NCI-H146 treated with DMSO at 0.1 percent for 48 hours (cell line): ENCODE measurements at regions not wholly inside any gene's neighbourhood (a gene's known extent, or its start where the extent isn't known, plus 50 kb on each side); places are given as distances from the start of the nearest gene placed in this dataset.
"Not testable (repeated sequence)": the region's sequence is repeated elsewhere in the genome, so short reads cannot be mapped to it uniquely, and the experiment has no call there.

Experiments
- DNase-seq: peaks from one replicate; lab custom pipeline; 2025; ENCODE audit not compliant: unreplicated experiment; lab: John Stamatoyannopoulos, UW

DNA sequence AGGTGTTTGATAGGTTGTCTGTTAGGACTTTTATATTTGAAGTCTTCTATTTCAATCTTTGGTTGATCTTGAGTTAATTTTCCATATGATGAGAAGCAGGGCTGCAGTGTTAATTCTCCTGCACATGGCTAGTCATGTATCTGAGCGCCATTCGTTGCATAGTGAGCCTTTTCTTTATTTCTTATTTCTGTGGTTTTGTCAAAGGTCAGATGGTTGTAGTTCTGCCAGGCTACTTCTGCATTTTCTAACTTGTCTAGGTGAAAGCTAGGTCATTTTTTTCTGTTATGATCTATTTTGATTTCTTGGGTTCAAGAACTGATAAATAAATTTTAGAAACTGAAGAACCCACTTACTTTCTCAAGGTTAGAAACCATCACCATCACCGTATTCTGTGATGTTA, 56.7 kb downstream of the CCDC74A start:
- no peak for DNase-seq

DNA sequence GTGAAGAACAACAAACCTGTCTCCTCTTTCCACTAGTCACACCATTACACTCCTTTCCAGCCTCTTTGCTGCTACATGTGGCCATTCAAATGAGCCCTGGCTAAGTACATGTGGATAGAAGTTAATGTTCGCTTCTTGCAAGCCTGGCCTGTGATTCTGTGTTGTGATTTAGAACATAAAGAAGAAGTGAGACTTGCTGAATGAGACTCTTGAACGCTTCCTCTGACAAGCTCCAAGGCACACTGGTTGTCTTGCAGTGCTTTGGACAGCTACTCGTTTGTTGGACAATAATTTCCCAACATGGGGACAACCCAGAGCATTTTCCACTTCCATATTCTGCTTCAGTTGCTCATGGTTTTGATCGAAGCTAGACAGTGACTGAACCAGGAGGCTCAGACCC, 57.3 kb downstream of the CCDC74A start:
- DNase-seq: no peak

DNA sequence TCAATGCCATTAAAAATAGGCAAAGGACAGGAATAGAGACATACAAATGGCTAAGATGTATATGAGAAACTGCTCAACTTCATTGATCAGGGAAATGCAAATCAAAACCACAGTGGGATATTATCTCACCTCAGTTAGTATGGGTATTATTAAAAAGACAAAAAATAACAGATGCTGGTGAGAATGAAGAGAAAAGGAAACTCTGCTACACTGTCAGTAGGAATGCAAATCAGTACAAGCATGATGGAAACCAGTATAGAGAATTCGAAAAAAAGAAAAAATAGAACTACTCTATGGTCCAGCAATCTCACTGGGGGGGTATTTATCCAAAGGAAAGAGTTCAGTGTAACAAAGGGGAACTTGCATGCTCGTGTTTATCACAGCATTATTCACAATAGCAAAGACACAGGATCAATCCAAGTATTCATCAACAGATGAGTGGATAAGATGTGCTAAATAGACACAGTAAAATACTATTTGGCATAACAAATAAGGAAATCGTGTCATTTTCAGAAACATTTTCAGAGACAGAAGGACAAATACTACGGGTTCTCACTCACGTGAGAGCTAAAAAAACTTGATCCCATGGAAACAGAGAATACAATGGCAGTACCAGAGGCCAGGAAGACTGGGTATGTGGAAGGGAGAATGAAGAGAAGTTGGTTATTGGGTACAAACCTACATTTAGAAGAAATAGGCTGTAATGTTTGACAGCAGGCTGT, 60.6 kb downstream of the CCDC74A start:
- no peak for DNase-seq

DNA sequence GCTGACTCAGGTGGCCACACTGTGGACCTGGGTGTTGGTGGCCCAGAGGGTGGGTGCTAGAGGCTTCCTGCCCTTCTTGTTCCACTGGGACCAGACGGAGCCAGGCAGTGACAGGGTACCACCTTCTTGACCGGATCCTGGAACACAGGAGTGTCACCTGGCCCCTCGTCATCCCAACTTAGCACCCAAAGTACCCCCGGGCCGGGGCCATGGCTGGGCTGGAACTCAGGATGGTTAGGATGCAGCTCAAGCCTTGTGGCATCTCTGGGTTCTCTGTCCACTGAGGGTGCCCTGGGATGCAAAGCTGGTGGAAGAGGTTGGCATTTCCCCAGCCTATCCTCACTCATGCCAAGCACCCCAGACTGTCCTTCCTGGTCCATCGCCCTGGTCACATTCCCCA, 61.4 kb downstream of the CCDC74A start:
- DNase-seq: not testable (repeated sequence)

DNA sequence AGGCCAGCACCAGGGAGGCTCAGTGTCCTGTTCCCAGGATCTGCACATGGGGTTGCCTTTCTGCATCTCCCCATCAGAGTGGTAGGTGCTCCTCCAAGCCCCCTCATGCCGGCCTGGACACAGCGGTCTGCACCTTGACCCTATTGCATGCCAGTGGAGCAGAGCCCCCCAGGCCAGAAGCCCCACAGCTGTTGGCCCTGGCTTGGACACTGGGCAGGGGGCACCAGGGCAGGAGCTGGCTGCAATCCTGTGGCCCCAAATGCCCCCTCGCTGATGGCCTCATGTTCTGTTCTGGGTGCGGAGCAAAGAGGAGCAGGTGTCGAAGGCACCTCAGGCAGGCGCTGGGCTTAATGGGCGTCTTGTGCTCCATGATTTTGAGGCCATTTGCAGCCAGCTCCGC, 62.7 kb downstream of the CCDC74A start:
- DNase-seq: no peak

DNA sequence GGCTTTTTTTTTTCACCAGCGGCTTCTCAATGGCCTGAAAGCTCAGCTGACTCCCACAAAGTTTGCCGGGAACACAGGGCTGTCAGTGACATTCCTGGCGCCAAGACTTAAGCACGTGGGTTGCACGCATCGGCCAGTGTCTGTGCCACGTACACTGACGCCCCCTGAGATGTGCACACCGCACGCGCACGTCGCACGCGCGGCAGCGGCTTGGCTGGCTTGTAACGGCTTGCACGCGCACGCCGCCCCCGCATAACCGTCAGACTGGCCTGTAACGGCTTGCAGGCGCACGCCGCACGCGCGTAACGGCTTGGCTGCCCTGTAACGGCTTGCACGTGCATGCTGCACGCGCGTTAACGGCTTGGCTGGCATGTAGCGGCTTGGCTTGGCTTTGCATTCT, 63.2 kb downstream of the CCDC74A start:
- no peak for DNase-seq

DNA sequence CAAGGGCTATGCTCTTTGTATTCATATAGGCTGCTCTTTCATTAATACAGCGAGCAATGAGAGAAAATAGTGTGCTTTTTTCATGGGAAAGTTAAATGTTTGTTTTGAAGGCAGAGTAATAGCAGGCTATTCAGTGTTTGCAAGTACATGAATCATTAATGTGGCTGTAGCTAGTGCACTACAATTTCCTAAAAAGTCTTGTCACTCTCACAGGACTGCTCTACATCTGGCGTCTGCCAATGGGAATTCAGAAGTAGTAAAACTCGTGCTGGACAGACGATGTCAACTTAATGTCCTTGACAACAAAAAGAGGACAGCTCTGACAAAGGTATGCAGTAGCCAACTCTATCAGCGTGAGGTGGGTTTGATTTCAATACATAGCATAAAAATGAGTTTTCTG, 68.9 kb downstream of the CCDC74A start:
- DNase-seq: not testable (repeated sequence)

DNA sequence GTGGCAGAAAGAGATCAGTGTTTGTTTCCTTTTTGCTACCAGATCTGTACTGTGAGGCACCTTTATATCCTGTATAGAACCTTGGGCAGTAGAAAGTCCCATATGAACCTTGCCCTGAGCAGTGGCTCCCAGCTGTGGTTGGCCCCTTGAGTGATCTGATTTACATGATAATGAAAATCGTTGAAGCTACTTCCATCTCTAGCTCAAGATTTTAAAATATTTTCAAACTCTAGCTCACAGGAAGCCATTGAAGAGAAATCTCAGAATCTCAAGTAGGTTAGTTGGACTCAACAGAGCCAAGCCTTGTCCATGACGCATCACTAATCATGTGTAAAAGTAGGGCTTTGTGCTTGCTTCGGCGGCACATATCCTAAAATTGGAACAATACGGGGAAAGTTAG, 74.8 kb downstream of the CCDC74A start:
- DNase-seq: not testable (repeated sequence)

DNA sequence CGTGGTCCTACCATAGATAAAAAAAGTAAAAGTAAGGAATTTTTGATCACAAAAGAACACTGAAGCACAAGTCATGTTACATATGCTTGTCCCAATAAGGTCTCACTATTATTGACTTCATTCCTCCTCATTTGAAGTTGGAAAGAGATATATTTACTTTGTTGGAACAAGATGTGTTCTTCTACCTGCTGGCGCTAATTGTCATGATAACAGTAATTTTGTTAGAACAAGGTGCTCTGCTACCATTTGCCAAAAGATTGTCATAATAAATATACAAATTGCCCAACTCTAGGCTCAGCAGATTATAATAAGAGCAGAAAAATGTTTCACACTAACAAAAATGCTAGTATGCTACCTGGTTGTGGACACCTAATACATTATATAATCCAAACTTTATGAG, 77.0 kb downstream of the CCDC74A start:
- DNase-seq: not testable (repeated sequence)

DNA sequence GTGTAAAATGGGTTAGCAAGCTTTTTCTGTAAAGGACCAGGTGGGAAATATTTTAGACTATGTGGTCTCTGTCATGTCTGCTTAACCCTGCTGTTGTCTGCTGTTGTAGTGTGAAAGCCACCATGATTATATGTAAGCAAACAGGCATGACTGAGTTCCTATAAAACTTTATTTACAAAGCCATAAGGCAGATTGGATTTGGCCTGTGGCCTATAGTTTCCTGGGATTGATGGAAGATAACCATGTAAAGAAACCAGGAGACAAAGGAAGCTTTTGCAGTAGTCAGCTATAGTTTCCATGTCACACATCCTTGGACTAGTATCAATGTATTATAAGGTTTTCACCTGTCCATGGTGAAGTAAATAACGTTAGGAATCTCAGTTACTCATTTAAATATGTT, 78.7 kb downstream of the CCDC74A start:
- DNase-seq: not testable (repeated sequence)

DNA sequence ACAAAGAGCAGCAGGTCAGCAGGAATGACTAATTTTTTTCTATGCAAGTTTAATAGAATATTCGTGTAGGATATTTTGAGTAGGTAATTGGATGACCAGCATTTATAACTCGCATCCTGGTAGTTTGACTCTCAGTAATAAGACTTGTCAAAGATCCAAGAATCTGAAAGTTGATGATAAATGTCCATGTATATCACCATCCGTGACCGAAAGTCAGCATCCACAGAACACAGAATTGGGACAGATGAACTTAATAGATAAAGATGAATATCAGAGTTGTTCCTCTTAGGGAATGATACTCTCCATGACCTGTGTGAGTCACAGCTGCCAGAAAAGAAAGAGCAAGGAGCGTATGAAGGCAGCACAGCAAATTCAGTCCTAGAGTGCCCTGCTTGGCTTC, 79.4 kb downstream of the CCDC74A start:
- not testable (repeated sequence) for DNase-seq

DNA sequence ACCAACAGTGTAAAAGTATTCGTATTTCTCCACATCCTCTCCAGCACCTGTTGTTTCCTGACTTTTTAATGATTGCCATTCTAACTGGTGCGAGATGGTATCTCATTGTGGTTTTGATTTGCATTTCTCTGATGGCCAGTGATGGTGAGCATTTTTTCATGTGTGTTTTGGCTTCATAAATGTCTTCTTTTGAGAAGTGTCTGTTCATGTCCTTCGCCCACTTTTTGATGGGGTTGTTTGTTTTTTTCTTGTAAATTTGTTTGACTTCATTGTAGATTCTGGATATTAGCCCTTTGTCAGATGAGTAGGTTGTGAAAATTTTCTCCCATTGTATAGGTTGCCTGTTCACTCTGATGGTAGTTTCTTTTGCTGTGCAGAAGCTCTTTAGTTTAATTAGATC, 86.9 kb downstream of the CCDC74A start:
- not testable (repeated sequence) for DNase-seq

DNA sequence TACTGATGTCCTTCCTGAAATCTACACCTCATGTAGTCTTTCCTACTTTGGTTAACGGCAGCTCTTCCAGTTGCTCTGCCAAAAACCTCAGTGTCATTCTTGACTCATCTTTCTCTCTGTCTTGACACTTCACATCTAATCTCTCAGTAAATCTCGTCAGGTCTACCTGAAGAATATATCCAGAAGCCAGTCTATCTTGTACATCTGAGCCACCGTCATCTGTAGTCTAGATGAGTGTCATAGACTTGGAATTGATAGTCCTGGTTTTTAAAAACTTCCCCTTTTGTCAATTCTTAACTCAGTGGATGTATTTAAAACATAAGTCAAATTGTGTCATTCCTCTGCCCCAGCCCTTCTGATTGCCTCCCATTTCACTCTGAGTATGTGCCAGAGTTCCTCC, 90.6 kb downstream of the CCDC74A start:
- DNase-seq: not testable (repeated sequence)

DNA sequence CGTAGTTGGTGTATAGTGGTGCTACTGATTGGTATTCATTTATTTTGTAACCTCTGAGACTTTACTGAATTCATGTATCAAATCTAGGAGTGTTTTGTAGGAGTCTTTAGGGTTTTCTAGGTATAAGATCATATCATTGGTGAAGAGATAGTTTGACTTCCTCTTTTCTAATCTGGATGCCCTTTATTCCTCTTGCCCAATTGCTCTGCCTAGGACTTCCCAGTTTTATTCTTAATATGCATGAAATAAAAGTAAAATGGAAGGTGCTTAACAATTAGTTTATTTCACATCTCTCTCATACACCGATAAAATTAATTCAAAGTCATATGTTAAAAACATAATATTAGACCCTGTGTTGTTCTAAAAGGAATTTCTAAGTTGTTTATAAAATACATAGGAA, 95.2 kb downstream of the CCDC74A start:
- not testable (repeated sequence) for DNase-seq

DNA sequence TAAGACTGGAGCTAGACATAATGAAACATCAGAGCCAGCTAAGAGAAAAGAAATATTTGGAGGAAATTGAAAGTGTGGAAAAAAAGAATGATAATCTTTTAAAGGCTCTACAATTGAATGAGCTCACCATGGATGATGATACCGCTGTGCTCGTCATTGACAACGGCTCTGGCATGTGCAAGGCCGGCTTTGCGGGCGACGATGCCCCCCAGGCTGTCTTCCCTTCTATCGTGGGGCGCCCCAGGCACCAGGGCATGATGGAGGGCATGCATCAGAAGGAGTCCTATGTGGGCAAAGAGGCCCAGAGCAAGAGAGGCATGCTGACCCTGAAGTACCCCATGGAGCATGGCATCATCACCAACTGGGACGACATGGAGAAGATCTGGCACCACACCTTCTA, 98.3 kb downstream of the CCDC74A start:
- DNase-seq: not testable (repeated sequence)

DNA sequence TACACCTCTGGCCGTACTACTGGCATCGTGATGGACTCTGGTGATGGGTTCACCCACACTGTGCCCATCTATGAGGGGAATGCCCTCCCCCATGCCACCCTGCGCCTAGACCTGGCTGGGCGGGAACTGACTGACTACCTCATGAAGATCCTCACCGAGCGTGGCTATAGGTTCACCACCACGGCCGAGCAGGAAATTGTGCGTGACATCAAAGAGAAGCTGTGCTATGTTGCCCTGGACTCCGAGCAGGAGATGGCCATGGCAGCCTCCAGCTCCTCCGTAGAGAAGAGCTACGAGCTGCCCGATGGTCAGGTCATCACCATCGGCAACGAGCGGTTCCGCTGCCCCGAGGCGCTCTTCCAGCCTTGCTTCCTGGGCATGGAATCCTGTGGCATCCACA, 98.9 kb downstream of the CCDC74A start:
- not testable (repeated sequence) for DNase-seq

DNA sequence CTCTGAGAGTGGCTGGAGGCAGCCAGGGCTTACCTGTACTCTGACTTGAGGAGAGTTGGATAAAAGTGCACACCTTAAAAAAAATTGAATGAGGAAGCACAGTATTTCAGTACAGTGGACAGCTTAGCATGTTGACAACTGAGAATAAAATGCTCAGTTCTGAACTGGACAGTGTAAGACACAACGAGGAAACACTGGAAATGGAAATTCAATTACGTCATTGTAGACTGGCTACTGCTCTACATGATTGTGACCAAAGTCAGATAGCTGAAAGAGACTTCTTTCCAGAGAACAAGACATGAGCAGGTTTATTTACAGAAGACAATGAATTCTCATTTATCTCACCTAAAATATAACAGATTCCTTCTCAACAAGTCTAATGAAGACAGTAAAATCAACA, 100.1 kb downstream of the CCDC74A start:
- DNase-seq: not testable (repeated sequence)

DNA sequence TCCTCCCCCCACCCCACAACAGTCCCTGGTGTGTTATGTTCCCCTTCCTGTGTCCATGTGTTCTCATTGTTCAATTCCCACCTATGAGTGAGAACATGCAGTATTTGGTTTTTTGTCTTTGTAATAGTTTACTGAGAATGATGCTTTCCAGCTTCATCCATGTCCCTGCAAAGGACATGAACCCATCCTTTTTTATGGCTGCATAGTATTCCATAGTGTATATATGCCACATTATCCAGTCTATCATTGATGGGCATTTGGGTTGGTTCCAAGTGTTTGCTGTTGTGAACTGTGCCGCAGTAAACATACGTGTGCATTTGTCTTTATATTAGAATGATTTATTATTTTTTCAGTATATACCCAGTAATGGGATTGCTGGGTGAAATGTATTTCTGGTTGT, 104.0 kb downstream of the CCDC74A start:
- DNase-seq: not testable (repeated sequence)

DNA sequence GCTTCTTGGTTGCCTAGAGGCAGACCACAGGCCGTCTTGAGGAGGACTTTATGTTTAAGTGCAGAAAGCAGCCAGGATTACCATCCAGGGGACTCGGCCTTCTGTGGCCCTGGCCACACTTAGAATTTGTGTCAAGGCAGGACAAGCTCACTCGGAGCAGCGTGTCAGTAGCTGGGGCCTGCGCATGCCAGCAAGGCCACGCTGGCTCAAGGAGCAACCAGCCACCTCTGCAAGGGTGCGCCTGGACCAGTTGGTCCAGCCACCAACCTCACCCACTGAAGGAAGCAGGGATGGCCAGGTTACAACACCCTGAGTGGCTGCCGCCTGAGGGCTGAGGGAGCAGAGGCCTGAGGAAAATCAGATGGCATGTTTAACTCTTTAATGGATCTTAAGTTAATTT, 105.7 kb downstream of the CCDC74A start:
- DNase-seq: not testable (repeated sequence)

DNA sequence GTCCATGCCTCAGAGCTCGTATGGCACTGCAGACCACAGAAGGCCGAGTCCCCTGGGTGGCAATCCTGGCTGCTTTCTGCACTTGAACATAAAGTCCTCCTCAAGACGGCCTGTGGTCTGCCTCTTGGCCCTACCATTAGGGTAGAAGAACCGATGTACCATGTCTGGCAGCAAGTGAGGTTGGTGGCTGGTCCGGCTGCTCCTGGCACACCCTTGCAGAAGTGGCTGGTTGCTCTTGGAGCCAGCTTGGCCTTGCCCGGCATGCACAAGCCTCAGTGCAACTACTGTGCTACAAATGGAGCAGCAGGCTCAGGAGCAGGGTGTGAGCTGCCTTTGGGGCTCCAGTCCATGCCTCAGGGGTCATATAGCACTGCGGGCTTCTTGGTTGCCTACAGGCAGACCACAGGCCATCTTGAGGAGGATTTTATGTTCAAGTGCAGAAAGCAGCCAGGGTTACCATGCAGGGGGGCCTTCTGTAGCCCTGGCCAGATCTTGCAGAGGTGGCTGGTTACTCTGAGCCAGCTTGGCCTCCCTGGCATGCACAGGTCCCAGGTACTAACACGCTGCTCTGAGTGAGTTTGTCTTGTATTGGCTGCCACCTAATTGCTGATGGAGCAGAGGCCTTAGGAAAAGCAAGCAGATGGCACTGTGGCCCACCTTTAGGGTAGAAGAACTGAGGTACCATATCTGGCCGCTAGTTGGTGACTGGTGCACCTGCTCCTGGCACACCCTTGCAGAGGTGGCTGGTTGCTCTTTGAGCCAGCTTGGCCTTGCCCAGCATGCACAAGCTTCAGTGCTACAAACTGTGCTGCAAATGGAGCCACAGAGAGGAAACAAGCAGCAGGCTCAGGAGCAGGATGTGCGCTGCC, 106.4 kb downstream of the CCDC74A start:
- DNase-seq: not testable (repeated sequence)

DNA sequence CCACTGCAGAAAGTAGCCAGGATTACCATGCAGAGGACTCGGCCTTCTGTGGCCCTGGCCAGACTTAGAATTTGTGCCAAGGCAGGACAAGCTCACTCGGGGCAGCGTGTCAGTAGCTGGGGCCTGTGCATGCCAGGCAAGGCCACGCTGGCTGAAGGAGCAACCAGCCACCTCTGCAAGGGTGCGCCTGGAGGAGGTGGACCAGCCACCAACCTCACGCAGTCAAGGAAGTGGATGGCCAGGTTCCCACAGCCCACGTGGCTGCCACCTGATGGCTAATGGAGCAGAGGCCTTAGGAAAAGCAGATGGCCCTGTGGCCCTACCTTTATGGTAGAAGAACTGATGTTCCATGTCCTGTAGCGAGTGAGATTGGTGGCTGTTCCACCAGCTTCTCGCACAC, 107.9 kb downstream of the CCDC74A start:
- no peak for DNase-seq

DNA sequence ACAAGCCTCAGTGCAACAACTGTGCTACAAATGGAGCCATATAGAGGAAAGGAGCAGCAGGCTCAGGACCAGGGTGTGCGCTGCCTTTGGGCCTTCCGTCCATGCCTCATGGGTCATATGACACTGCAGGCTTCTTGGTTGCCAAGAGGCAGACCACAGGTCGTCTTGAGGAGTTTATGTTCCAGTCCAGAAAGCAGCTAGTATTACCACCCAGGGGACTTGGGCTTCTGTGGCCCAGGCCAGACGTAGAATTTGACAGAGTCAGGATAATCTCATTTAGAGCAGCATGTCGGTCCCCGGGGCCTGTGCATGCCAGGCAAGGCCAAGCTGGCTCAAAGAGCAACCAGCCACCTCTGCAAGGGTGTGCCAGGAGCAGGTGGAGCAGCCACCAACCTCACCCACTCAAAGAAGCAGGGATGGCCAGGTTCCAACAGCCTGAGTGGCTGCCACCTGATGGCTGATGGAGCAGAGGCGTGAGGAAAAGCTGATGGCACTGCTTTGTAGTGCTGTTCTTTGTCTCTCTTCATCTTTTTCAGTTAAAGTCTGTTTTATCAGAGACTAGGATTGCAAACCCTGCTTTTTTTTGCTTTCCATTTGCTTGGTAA, 109.1 kb downstream of the CCDC74A start:
- not testable (repeated sequence) for DNase-seq
